GM12875 (cell line): ENCODE measurements at regions not wholly inside any gene's neighbourhood (a gene's known extent, or its start where the extent isn't known, plus 50 kb on each side); places are given as distances from the start of the nearest gene placed in this dataset.

Experiments
- H3K4me3 ChIP-seq: one replicate; pipeline ENCODE4 v1.5.1; 2011; ENCODE audit warnings: low read depth, low read length, control low read depth
- CTCF ChIP-seq: IDR thresholded peaks from 2 replicates; pipeline ENCODE4 v1.5.1; 2011; ENCODE audit warnings: low read depth, mild to moderate bottlenecking, control low read depth, inconsistent platforms, low read length, moderate library complexity, borderline replicate concordance; ENCODE audit not compliant: insufficient read depth

- TF ChIP-seq CTCF: no peak
- no peak overlapping the region for H3K4me3 ChIP-seq
Measured at GRCh38 chrX:139198936-139199335, 331.6 kb upstream of the F9 start.

- H3K4me3 ChIP-seq: no peak overlapping the region
- no peak for TF ChIP-seq CTCF
Measured at GRCh38 chrX:139196890-139197289, 333.6 kb upstream of the F9 start.

DNA sequence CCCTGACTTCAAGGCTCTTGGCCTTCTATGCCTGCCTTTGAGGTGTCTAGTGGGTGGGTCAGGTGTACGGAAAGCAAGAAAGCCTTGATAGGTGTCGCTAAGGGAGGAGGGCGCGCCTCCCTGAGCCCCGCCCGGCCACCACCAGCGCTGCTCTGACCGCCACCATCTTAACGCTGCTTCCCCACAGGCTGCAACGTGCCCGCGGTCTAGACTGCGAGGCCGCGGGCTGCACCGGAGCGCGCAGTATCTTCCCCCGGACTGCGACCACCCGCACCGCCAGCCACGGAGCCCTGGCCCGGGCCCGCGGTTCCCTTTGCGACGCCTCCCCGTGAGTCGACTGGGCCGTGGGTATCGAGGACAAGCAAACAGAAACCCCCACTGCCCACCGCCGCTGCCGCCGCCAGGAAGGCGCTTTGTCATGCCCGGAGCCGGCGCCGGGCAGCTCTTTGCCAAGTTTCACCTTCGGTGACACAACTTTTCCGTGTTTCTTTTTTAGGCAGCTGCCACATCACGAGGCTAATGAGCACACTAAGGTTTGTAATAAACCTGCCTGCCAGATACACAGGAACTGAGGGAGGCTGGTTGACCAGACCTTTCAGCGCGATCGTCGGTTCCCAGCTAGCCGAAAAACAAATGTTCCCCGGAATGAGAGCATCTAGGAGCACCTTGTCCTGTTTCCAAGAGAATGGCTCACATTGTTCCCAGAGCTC lies 335.8 kb upstream of the F9 start:
- TF ChIP-seq CTCF: no peak
- no peak overlapping the region for H3K4me3 ChIP-seq

DNA sequence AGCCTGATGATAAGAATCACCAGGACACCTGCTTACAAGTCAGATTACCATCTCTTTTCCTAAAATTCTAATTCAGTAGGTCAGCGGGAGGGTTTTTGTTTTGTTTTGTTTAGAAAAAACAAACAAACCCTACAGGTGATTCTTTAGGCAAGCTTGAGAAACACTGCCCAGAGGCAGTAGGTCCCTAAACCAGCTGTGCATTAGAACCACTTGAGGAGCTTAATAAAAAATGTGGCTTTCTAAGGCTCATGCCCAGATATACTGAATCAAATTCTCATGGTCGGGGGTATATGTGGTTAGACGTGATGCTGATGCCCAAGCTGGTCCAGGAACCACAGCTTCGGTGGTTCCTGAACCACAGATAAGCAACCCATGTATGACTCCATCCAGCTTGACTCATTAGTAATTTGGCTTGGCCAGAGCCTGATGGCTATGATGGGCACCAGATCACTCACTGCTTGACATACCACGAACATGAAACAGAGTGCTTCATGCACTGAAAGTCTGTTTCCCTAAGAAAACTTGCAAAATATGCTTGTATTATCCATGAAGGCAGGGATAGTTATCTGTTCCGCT lies 338.1 kb upstream of the F9 start:
- H3K4me3 ChIP-seq: no peak overlapping the region
- no peak for TF ChIP-seq CTCF

- H3K4me3 ChIP-seq: no peak overlapping the region
- no peak for TF ChIP-seq CTCF
Measured at GRCh38 chrX:139191746-139192385, 338.7 kb upstream of the F9 start.

DNA sequence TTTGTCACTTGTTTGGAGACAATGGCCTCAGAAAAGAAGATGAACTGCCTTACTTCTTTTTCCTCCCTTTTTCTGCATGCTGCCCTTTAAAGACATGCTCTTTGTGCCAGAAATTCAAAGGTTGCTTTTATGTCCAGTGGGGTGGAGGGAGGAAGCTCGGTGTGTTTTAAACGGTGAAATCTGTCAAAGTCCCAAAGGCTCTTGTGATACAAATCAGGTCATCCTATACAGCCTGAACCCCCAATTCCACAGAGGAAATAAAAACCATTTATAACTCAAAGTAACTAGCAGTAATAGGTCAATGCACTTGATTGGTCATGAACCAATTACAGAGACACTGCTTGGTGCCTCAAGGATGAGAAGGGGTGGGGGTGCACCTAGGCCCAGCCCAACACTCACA lies 339.3 kb upstream of the F9 start:
- no peak overlapping the region for H3K4me3 ChIP-seq
- no peak for TF ChIP-seq CTCF

GRCh38 chrX:139187738-139188137 lies 342.8 kb upstream of the F9 start:
- H3K4me3 ChIP-seq: no peak overlapping the region
- TF ChIP-seq CTCF: no peak
